SK-N-DZ (cell line): ENCODE measurements at regions not wholly inside any gene's neighbourhood (a gene's known extent, or its start where the extent isn't known, plus 50 kb on each side); places are given as distances from the start of the nearest gene placed in this dataset.

Experiments
- DNase-seq: peaks from one replicate; pipeline ENCODE4 v3.0.0-alpha.2; 2015; ENCODE audit warnings: low spot score

DNA sequence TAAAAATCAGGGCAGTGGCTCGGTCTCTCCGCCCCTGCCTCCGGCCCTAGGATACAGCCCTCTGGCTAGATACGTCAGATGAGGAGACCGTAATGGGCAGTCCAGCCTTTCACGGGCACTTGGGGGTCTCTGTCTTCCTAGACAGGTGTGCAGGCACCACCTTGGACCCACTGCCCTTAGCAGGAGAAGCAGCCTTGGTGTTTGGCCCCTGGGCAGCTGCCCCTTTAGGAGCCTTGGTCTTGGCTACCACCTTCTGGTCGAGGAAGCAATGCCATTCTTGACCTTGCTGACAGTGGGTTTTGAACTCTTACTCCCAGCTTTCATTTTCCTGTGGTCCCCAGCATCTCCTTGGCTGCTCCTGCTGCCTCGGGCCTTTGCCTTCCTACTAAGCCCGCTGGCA lies 149.7 kb upstream of the FRMD4B start:
- DNase-seq: no peak

DNA sequence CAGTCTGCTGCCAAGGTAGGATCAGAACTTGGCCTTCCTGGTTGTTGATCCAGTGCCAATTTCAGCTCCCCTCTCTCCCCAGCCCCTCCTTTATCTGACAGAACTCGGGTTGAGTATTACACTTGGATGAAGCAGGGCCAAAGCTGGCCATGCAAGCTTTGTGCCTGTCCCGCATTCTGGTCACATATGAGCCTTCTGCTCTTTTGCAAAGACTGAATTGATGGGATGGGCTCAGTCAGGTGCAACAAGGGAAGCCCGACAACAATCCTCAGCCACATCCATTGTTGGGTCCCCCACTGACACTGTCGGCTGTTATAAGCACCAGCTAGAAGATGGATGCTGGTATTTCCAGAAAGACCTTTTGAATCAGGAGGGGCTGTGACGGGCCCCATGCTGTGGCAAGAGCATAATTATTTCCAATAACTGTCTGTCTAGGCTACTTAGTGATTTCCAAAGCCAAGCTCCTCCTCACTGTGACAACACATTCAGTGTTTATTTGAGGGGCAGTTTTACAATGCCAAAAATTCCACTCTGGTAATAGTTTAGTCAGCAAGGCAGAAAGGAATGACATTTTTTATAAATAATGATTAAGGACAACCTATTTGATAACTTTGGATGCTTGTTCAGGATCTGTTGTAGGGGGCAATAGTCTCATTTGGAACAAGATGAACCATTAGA lies 146.8 kb upstream of the FRMD4B start:
- no peak for DNase-seq

DNA sequence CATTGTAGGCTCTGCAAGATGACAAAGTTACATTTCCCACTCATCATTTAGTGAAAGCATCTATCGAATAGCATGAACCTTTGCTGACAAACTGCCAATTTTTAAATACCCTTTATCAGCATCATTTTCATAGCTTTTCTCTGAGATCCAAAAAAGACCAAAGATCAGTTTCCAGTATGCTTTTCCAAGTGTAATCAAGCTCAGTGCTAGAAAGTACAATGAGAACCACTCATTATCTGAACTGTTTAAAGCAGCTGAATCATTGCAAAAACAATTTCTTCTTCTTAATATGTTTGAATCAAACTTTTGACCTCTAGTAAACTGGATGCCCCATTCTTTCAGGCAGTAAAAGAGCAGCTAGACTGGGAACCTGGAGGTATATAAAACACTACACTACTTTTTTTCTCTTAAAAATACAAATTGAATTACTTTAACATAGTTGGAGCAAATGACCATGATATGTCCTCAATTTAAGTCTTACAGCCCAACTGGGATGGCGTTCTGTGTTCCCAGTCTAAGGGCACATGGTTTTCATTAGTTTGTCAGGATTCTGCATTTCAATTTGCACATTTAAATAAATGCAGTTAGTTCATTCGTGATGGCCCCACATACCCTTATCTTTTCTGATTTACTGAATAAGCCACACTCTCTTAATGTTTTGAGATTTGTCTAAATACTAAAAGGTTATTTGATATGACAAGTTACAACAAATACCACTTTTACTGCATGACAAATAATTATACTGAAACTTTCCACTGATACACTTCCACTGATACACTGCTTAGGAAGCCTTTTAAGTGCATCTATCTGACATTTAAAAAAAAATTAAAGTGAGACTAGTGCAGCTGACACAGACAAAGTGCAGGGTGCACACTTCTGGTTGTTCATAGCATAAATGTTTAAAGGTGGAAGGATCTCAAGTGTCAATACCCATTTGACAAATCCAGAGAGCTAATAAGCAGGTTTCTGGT lies 146.0 kb upstream of the FRMD4B start:
- peak; percentile 90 for DNase-seq

DNA sequence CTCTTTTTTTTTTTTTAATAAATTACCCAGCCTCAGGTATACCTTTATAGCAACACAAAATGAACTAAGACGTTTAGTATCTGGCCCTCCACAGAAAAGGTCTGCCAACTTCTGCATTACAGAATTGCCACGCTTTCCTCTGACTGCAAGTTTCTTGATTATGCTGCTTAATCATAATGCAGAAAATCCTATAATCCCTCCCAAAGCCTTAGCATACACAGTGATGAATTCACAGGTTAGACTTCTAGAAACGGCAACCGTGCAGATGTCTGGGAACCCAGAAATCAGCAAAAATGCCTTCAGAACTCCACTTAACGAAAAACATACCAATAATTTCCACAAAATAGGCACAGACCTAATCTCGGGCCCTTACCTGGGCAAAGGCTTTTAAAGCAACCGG lies 144.7 kb upstream of the FRMD4B start:
- no peak for DNase-seq

- DNase-seq: no peak
Observed at GRCh38 chr3:69527498-69527897, 141.6 kb upstream of the FRMD4B start.

GRCh38 chr3:69524816-69525215 lies 138.9 kb upstream of the FRMD4B start:
- DNase-seq: no peak

- no peak for DNase-seq
Observed at GRCh38 chr3:69521286-69521685, 135.4 kb upstream of the FRMD4B start.

DNA sequence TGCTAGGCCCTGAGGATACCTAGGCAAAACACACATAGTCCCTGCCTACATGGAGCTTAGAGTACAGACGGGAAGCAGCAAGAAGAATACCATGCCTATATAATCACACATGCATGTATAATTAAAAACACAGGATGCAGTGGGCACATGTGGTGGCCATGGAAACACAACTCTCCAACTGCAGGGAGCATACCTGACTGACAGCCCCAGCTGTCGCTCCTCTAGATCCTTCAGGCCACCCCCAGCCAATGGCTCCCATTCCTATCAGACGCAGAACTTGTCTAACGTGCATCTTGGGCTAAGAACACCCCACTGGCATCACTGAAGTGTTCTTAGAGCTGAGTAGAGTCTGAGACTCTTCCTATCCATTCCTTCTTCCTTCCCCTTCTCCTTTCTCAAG lies 125.5 kb upstream of the FRMD4B start:
- DNase-seq: no peak

DNA sequence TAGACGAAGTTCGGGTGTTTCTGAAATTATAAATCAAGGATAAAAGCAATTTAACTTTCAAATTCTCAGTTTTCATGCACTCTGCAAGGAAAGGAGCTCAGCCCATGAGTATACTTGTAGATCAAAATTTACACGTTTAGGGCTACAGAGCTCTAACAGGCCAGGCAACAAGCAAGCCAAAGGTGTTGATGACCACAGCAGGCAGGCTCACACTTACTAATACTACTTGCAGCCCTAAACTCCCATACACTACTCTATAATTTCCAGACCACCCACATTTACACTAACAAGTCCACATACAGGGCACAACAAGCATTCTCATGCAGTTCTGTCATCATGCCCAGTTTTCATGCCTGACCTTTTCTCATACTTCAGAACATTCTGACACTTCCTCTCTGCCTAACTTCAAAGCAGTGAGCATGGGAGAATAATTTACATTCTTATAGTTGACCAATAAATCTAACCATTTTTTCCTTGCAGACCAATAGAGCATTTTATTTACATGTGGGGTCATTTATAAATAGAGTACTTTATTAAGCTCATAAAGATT lies 124.7 kb upstream of the FRMD4B start:
- no peak for DNase-seq

DNA sequence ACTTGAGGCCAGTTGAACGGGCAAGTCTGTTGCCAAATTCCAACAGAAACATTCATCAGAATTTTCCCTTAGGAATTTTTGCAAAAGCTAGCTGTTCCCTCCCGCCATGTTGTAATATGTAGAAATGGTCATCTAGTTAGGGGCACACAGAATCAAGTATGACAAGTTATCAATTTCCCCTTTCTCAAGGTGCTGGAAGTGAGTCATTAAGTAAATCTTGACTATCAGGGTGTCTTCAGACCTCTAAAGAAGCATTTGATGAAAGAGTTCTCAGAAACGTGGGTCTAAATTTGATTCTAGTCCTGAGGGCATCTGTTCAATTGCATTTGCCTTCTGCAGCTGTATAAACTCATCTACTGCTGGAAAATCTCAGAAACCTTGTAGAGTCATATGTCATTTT lies 123.4 kb upstream of the FRMD4B start:
- DNase-seq: no peak

- DNase-seq: no peak
Observed at GRCh38 chr3:69505770-69506407, 120.0 kb upstream of the FRMD4B start.

DNA sequence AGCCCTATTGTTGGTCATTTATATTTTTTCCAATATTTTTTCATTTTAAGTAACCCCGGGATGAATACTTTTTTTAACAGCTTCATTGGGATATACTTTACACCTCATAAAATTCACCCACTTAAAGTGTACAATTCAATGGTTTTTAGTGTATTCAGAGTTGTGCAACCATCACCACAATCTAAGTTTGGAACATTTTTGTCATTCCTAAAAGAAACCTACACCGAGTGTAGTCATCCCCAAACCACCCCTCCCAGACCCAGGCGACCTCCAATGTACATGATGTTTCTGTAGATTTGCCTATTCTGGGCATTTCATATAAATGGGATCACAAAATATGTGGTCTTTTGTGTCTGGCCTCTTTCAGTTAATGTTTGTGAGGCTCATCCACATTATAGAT lies 118.3 kb upstream of the FRMD4B start:
- DNase-seq: no peak

GRCh38 chr3:69500604-69501003 lies 114.7 kb upstream of the FRMD4B start:
- DNase-seq: no peak

DNA sequence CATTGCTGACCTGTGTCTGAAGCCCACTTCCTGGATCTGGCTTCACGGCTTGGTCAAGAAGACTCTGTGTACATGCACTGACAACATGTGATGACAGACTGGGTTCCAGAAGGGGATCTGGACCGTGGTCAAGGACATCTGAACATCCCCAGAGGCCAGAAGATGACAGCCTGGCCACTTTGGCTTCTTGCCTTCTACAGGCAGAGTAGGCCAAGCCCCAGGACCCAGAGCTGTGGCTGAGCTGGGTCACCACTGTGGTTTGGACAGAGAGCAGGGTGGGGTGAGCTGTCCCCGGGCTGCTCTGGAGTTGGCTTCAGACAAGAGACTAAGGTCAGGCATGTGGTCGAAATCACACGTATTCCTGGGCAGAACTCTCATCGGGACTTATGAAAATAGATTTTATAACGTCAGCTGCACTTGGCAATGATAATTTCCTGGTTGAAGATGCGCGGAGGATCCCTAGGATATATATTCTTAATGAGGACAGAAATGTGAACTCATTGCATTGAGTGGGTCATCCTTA lies 114.1 kb upstream of the FRMD4B start:
- no peak for DNase-seq

GRCh38 chr3:69499422-69499821 lies 113.5 kb upstream of the FRMD4B start:
- no peak for DNase-seq

DNA sequence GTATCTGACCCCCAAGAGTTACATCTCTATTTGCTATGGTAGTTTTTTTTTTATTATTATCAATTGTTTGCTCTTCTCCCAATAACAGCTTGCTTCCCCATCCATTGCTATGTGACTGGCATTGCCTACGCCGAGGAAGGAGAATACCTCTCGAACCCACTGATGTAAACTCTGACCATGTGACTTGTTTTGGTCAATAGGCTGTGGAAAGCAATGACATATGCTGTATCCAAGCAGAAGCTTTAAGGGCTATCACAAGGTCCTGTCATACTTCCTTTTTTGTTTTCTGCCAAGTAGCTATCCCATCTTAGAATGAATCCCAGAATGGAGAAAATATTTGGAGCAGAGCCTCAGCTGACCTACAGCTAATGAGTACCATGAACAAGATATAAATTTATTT lies 111.0 kb upstream of the FRMD4B start:
- no peak for DNase-seq

DNA sequence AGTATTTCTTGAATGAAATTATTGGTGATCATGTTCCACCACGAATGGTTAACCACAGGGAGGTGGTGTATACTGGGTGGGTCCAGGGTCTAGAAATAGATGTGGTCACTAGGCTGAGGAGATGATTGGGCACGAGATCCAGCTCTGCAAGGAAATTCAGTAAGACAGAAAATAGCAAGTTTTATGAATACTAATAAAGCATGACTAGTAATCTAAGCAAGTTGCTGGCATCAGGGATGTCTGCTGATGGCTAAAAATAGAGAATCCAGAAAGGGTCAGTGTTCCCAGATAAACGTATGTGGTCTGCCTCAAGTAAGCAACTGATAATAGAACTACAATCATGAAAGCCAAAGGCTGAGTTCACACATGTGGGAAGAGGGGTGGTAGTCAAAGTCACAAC lies 108.3 kb upstream of the FRMD4B start:
- DNase-seq: no peak

GRCh38 chr3:69493157-69493556 lies 107.3 kb upstream of the FRMD4B start:
- no peak for DNase-seq

DNA sequence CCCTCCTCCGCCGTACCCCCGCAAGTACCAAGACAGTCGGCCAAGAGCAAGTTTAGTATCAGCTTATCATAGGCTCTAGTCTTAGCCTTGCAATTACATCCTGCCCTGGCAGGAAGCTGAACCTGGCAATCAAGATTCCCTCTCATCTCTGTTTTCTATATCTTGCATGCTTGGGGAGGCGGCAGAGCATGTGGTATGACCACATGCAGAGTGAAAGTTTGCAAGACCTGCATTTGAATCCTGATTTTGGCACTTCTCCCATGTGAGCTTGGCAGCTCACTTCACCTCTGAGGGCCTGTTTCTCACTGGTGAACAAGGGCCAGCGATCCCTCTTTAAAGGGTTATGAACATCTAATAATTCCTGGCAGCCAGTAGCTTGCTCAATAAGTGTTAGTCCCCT lies 106.1 kb upstream of the FRMD4B start:
- DNase-seq: no peak

- no peak for DNase-seq
Observed at GRCh38 chr3:69490971-69491370, 105.1 kb upstream of the FRMD4B start.

GRCh38 chr3:69490235-69490634 lies 104.3 kb upstream of the FRMD4B start:
- DNase-seq: no peak

DNA sequence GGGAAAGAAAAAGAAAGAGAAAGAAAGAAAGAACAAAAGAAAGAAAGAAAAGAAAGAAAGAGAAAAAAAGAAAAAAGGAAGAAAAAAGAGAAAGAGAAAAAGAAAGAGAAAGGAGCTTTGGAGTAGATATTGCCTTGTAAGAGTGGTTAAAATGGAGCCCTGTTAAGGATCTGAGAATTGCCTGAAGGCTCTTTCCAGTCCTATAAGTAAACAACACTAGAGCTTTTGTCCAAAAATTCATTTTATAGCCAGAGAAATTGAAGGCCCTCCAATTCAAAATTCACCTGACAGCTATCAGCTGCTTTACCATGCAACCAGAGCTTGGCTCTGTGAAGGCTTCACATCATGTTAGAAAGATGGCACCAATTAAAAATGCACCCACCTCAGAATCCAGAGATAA lies 102.1 kb upstream of the FRMD4B start:
- no peak for DNase-seq
